Upper lobe of right lung (tissue), 1 donor: ENCODE measurements at regions not wholly inside any gene's neighbourhood (a gene's known extent, or its start where the extent isn't known, plus 50 kb on each side); places are given as distances from the start of the nearest gene placed in this dataset.

Source experiments
- ATAC-seq: fragments of 200-7000 bp; cut with Tn5 transposase; one replicate; pipeline ENCODE4 v1.9.1; 2020; ENCODE audit warnings: mild to moderate bottlenecking, moderate library complexity
- DNase-seq: peaks from one replicate; pipeline ENCODE4 v3.0.0-alpha.2; 2020
- H3K27ac ChIP-seq: fragments of 200-600 bp; one replicate; pipeline ENCODE4 v1.8.0; 2022
- H3K27me3 ChIP-seq: fragments of 200-600 bp; one replicate; pipeline ENCODE4 v1.8.0; 2022; ENCODE audit warnings: mild to moderate bottlenecking
- H3K36me3 ChIP-seq: fragments of 200-600 bp; one replicate; pipeline ENCODE4 v1.8.0; 2022
- H3K4me1 ChIP-seq: fragments of 200-600 bp; one replicate; pipeline ENCODE4 v1.8.0; 2022
- H3K4me3 ChIP-seq: fragments of 200-600 bp; one replicate; pipeline ENCODE4 v1.8.0; 2022; ENCODE audit warnings: mild to moderate bottlenecking
- H3K9me3 ChIP-seq: fragments of 200-600 bp; one replicate; pipeline ENCODE4 v1.8.0; 2022
- CTCF ChIP-seq: fragments of 200-600 bp; IDR thresholded peaks from one replicate; pipeline ENCODE4 v1.8.0; 2022; ENCODE audit warnings: antibody characterized with exemption
- intact Hi-C: fragments of 100-400 bp; cut with DNase I; formaldehyde crosslinking; loops from one replicate; pipeline ENCODE4 v1.11.0; 2022
- donor health status: DM: no; HTN: yes; CAD: no; lungs with severe emphysema.

GRCh38 chr2:14925471-14925870 is 293.0 kb downstream of the LRATD1 start:
- no peaks in the 10 kb centered on the region for H3K36me3 ChIP-seq
- DNase-seq: no peak
- TF ChIP-seq CTCF: no peak
- H3K4me3 ChIP-seq: no peak overlapping the region
- no peak for ATAC-seq
- no peaks in the 10 kb centered on the region for H3K9me3 ChIP-seq
- H3K27me3 ChIP-seq: no peaks in the 10 kb centered on the region
- intact Hi-C loops: no loop called here
- no peak overlapping the region for H3K27ac ChIP-seq
- no peaks in the 10 kb centered on the region for H3K4me1 ChIP-seq

- no peak for DNase-seq
- Histone ChIP-seq H3K4me3 (no peak overlapping the region), H3K36me3 (no peaks in the 10 kb centered on the region), H3K9me3 (no peaks in the 10 kb centered on the region), H3K4me1 (no peaks in the 10 kb centered on the region), H3K27me3 (no peaks in the 10 kb centered on the region), H3K27ac (no peak overlapping the region)
- intact Hi-C loops: no loop called here
- ATAC-seq: no peak
- TF ChIP-seq CTCF: no peak
Measured at GRCh38 chr2:14927021-14927564, 294.6 kb downstream of the LRATD1 start.

GRCh38 chr2:14928056-14928455 is 295.5 kb downstream of the LRATD1 start:
- DNase-seq (no peak), ATAC-seq (no peak)
- H3K4me1 ChIP-seq: no peaks in the 10 kb centered on the region
- H3K9me3 ChIP-seq: no peaks in the 10 kb centered on the region
- intact Hi-C loops: no loop called here
- H3K4me3 ChIP-seq: no peak overlapping the region
- no peak overlapping the region for H3K27ac ChIP-seq
- no peaks in the 10 kb centered on the region for H3K36me3 ChIP-seq
- TF ChIP-seq CTCF: no peak
- no peaks in the 10 kb centered on the region for H3K27me3 ChIP-seq

GRCh38 chr2:14930441-14930840 is 297.9 kb downstream of the LRATD1 start:
- intact Hi-C loops: no loop called here
- TF ChIP-seq CTCF: no peak
- Histone ChIP-seq H3K9me3 (no peaks in the 10 kb centered on the region), H3K36me3 (no peaks in the 10 kb centered on the region), H3K27me3 (no peaks in the 10 kb centered on the region), H3K4me1 (no peaks in the 10 kb centered on the region), H3K4me3 (no peak overlapping the region), H3K27ac (no peak overlapping the region)
- no peak for ATAC-seq
- no peak for DNase-seq

GRCh38 chr2:14932285-14932684 is 299.8 kb downstream of the LRATD1 start:
- no peaks in the 10 kb centered on the region for H3K4me1 ChIP-seq
- H3K36me3 ChIP-seq: no peaks in the 10 kb centered on the region
- DNase-seq (no peak), ATAC-seq (no peak)
- intact Hi-C loops: no loop called here
- no peaks in the 10 kb centered on the region for H3K27me3 ChIP-seq
- no peaks in the 10 kb centered on the region for H3K9me3 ChIP-seq
- no peak for TF ChIP-seq CTCF
- no peak overlapping the region for H3K27ac ChIP-seq
- H3K4me3 ChIP-seq: no peak overlapping the region

- H3K9me3 ChIP-seq: peaks cover 2% of the 10 kb centered on the region
- no peak overlapping the region for H3K27ac ChIP-seq
- no peak for TF ChIP-seq CTCF
- H3K27me3 ChIP-seq: no peaks in the 10 kb centered on the region
- no peaks in the 10 kb centered on the region for H3K36me3 ChIP-seq
- ATAC-seq (no peak), DNase-seq (no peak)
- intact Hi-C loops: no loop called here
- H3K4me3 ChIP-seq: no peak overlapping the region
- H3K4me1 ChIP-seq: no peaks in the 10 kb centered on the region
Measured at GRCh38 chr2:14933753-14934152, 301.2 kb downstream of the LRATD1 start.
